ENCODE measurements at regions not wholly inside any gene's neighbourhood (a gene's known extent, or its start where the extent isn't known, plus 50 kb on each side); places are given as distances from the start of the nearest gene placed in this dataset.

DNA sequence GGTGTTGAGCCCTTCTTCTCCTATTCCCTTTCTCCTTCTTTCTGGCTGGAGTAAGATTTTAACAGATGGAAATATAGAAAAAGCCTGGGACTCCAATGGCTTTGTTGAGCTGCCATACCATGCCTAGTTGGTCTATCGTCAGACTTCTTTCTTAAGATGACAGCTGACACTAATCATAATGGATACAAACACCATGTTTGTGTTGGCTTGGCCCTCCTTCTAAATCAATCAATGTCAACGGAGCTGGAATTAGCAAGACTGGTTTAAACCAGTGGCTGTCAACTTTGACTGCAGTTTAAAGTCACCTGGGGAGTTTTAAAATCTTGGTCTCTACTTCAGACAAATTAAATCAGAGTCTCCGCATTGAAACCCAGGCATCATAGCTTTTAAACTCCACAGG, 264.5 kb upstream of the PRR16 start:
- TF ChIP-seq, protein P1, sequence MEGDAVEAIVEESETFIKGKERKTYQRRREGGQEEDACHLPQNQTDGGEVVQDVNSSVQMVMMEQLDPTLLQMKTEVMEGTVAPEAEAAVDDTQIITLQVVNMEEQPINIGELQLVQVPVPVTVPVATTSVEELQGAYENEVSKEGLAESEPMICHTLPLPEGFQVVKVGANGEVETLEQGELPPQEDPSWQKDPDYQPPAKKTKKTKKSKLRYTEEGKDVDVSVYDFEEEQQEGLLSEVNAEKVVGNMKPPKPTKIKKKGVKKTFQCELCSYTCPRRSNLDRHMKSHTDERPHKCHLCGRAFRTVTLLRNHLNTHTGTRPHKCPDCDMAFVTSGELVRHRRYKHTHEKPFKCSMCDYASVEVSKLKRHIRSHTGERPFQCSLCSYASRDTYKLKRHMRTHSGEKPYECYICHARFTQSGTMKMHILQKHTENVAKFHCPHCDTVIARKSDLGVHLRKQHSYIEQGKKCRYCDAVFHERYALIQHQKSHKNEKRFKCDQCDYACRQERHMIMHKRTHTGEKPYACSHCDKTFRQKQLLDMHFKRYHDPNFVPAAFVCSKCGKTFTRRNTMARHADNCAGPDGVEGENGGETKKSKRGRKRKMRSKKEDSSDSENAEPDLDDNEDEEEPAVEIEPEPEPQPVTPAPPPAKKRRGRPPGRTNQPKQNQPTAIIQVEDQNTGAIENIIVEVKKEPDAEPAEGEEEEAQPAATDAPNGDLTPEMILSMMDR (conservative IDR thresholded peaks at IDR 0.05; ENCODE audit: low read depth, low read length), result no peak
- no peak for TF ChIP-seq SMC3 (IDR thresholded peaks at IDR 0.05; ENCODE audit: low read depth, low read length)
- TF ChIP-seq MAFK (IDR thresholded peaks at IDR 0.05; ENCODE audit: low read depth, low read length), result no peak
- TF ChIP-seq RAD21 (IDR thresholded peaks at IDR 0.05; ENCODE audit: low read length), result no peak
- no peak for TF ChIP-seq RCOR1 (IDR thresholded peaks at IDR 0.05; ENCODE audit: insufficient replicate concordance, low read length)
- no peak for TF ChIP-seq POLR2A (IDR thresholded peaks at IDR 0.05; ENCODE audit: low read depth, low read length)
- no peak for TF ChIP-seq FOS (IDR thresholded peaks at IDR 0.05; ENCODE audit: low read depth, low read length)
- TF ChIP-seq MAZ (IDR thresholded peaks at IDR 0.05; ENCODE audit: borderline replicate concordance, low read depth, low read length), result no peak
- TF ChIP-seq CEBPB (IDR thresholded peaks at IDR 0.05; ENCODE audit: low read depth, low read length), result no peak
- no peak for TF ChIP-seq RFX5 (IDR thresholded peaks at IDR 0.05; ENCODE audit: low read depth, low read length)
